PFSK-1 (cell line): ENCODE measurements at regions not wholly inside any gene's neighbourhood (a gene's known extent, or its start where the extent isn't known, plus 50 kb on each side); places are given as distances from the start of the nearest gene placed in this dataset.

ENCODE experiments used
- FOXP2 ChIP-seq: optimal IDR thresholded peaks from 2 replicates; pipeline ENCODE3; 2011; ENCODE audit warnings: borderline replicate concordance, control low read depth, inconsistent platforms; ENCODE audit not compliant: insufficient read depth; ENCODE audit errors: extremely low read length, extremely low read depth
- POLR2AphosphoS5 ChIP-seq: IDR thresholded peaks from 2 replicates; pipeline ENCODE4 v1.6.1; 2012; ENCODE audit warnings: low read depth, mild to moderate bottlenecking, control low read depth, low read length, moderate library complexity
- SIN3A ChIP-seq: IDR thresholded peaks from 2 replicates; pipeline ENCODE4 v1.6.1; 2012; ENCODE audit warnings: mild to moderate bottlenecking, low read length, moderate library complexity, borderline replicate concordance; ENCODE audit not compliant: insufficient read depth
- TAF1 ChIP-seq: IDR thresholded peaks from 2 replicates; pipeline ENCODE4 v1.6.1; 2012; ENCODE audit warnings: low read length, control low read depth, borderline replicate concordance; ENCODE audit not compliant: insufficient read depth
- TF ChIP-seq, protein P1 (sequence below), 2 experiments: IDR thresholded peaks; 2 replicates each; pipeline versions ENCODE4 v1.6.1 to v1.8.0; 2011 to 2012; ENCODE audit warnings: low read depth in 2 of 2, low read length in 2 of 2, control low read depth in 1 of 2, inconsistent platforms in 1 of 2, mild to moderate bottlenecking in 1 of 2, moderate library complexity in 1 of 2; ENCODE audit not compliant: insufficient read depth in 1 of 2

DNA sequence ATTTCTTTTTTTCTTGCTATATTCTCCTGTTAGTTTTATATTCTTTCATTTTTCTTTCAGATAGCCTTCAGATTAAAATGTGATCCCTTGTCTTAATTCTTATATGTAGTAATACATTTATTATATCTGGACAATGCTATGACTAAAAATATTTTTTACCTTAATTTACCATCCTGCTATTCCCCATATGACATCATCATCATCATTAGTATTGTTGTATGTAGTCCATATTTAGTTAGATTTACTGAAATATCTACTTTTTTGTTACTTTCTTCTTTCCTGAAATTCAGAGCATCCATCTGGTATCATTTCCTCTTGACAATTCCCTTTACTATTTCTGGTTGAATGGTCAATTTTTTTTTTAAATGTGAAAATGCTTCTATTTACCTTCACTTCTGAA lies 951.6 kb upstream of the POU3F3 start:
- no peak for TF ChIP-seq POLR2AphosphoS5
- TF ChIP-seq SIN3A, result no peak
- TF ChIP-seq, protein P1, sequence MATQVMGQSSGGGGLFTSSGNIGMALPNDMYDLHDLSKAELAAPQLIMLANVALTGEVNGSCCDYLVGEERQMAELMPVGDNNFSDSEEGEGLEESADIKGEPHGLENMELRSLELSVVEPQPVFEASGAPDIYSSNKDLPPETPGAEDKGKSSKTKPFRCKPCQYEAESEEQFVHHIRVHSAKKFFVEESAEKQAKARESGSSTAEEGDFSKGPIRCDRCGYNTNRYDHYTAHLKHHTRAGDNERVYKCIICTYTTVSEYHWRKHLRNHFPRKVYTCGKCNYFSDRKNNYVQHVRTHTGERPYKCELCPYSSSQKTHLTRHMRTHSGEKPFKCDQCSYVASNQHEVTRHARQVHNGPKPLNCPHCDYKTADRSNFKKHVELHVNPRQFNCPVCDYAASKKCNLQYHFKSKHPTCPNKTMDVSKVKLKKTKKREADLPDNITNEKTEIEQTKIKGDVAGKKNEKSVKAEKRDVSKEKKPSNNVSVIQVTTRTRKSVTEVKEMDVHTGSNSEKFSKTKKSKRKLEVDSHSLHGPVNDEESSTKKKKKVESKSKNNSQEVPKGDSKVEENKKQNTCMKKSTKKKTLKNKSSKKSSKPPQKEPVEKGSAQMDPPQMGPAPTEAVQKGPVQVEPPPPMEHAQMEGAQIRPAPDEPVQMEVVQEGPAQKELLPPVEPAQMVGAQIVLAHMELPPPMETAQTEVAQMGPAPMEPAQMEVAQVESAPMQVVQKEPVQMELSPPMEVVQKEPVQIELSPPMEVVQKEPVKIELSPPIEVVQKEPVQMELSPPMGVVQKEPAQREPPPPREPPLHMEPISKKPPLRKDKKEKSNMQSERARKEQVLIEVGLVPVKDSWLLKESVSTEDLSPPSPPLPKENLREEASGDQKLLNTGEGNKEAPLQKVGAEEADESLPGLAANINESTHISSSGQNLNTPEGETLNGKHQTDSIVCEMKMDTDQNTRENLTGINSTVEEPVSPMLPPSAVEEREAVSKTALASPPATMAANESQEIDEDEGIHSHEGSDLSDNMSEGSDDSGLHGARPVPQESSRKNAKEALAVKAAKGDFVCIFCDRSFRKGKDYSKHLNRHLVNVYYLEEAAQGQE (IDR thresholded peaks at IDR 0.05; ENCODE audit: insufficient read depth in 1 of 2, low read depth in 2 of 2, low read length in 2 of 2), result no peak
- TF ChIP-seq FOXP2, result no peak
- no peak for TF ChIP-seq TAF1

DNA sequence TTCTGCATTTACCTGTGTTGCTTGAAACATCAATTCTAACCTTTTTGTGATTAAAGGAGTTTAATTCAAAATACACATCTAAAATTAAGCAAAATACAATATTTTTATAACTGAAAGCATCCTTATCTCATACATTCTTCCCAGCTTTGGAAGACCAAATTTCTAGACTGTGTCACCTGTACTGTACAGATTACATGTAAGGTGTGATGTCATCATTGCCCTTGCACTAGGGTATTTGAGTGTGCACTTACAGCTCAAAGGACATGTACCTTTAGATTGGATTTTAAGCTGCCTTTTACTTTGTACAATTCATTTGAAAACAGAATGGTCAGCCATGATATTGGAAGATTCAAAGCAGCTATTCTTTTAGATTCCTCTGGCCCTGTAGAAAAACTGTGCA lies 932.8 kb upstream of the POU3F3 start:
- no peak for TF ChIP-seq SIN3A
- TF ChIP-seq, protein P1 (IDR thresholded peaks at IDR 0.05; ENCODE audit: insufficient read depth in 1 of 2, low read depth in 2 of 2, low read length in 2 of 2), result no peak
- no peak for TF ChIP-seq POLR2AphosphoS5
- no peak for TF ChIP-seq FOXP2
- no peak for TF ChIP-seq TAF1

DNA sequence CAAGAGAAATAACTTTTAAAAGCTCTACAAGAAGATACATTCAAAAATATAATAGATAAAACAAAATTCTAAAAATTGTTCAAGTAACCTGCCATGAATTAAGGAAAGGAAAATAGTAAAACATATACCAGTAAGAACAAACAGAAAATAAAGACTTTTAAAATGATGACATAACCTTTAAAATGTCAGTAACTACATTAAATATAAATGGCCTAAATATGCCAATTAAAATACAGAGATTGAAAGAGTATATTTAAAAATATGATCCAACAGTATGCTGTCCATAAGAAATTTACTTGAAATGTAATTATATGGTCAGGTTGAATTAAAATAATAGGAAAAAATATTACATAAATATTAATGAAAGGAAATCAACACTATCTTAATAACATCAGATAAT lies 911.7 kb upstream of the POU3F3 start:
- TF ChIP-seq FOXP2 (no peak), POLR2AphosphoS5 (no peak), SIN3A (no peak), TAF1 (no peak)
- TF ChIP-seq, protein P1 (IDR thresholded peaks at IDR 0.05; ENCODE audit: insufficient read depth in 1 of 2, low read depth in 2 of 2, low read length in 2 of 2), result no peak

DNA sequence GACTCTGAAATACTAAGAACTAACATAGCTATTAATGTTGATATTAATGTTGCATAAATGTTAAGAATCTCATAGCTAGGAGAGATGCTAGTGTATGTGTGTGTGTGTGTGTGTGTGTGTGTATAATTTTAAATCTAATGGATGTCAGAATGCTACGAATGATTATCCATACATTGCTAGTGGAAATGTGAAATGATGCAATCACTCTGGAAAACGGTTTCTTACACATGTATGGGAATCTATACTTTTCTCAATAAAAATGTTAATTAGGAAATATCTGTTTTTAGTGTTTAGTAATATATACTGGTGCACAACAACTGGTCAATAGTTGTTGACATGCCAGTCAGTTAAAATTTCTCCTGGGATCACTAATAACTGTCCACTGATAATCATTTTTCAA lies 908.8 kb upstream of the POU3F3 start:
- TF ChIP-seq, protein P1 (IDR thresholded peaks at IDR 0.05; ENCODE audit: insufficient read depth in 1 of 2, low read depth in 2 of 2, low read length in 2 of 2), result no peak
- TF ChIP-seq POLR2AphosphoS5 (no peak), TAF1 (no peak), FOXP2 (no peak), SIN3A (no peak)
